GM21619 (cell line): ENCODE measurements at regions not wholly inside any gene's neighbourhood (a gene's known extent, or its start where the extent isn't known, plus 50 kb on each side); places are given as distances from the start of the nearest gene placed in this dataset.

ENCODE experiments used
- ATAC-seq: cut with Tn5 transposase; IDR thresholded peaks from one replicate; pipeline ENCODE4 v1.9.1; 2021; ENCODE audit not compliant: unreplicated experiment

DNA sequence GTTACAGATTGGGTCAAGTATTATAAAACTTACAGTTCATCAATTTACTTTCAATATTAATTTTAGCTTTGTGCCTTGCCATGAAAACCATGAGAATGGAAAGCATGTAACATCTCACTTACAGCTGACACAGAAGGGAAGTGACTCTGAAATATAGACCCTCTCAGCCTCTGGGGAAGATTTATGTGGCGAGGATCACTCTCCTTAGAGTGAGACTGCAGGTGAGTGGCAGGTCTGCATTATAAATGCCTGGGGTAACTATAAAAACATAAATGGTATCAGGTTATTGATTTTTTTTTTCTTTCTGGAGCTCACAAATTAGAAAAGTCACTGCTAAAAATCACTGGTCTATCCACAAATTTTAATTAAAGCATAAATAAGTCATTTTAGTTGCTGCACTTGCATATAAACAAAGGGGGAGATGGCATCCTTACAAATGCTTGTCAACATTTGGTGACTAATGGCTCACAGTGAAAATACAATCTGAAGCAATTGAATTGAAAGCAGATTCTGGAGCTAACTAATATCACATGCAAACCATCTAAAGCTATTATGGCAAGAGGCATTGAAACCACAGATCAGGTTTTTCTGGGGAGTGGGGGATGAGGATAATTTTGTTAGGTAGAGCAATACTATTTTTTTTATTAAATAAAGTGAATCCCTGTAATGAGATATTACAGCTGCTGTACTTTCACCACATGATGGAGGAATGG, 200.9 kb downstream of the TM2D1 start:
- no peak for ATAC-seq

DNA sequence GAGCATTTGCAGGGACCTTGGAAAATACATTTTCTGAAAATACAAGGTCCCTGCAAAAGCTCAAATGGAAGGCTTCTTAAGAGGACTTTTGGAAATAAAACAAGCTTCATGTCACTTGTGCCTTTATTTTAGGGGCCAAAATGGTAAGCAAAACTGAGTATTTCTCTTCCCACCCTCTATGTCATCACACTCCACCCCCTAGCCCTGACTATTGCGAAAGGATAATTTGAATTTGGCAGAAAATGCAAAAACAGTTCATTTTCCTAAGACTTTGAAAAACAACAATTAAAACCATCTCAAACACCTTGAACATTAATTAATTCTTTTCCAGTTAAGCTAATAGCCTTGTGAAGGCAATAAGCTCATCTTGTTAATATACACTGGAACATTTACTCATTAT, 201.7 kb downstream of the TM2D1 start:
- no peak for ATAC-seq

- no peak for ATAC-seq
Observed at GRCh38 chr1:61520401-61520800, 204.5 kb downstream of the TM2D1 start.

DNA sequence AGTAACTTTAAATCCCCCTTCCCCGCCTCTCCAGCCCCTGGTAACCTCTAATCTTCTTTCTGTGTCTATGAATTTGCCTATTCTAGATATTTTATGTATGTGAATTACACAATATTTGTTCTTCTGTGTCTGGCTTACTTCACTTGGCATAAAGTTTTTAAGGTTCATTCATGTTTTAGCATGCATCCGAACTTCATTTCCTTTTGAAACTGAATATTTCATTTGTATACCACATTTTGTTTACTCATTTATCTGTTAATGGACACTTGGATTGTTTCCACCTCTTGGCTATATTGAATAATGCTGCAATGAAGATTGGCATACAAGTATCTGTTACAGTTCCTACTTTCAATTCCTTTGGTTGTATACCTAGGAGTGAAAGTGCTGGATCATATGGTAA, 205.3 kb downstream of the TM2D1 start:
- ATAC-seq, result no peak

GRCh38 chr1:61518670-61519400, 206.1 kb downstream of the TM2D1 start:
- peak; percentile 70 for ATAC-seq

DNA sequence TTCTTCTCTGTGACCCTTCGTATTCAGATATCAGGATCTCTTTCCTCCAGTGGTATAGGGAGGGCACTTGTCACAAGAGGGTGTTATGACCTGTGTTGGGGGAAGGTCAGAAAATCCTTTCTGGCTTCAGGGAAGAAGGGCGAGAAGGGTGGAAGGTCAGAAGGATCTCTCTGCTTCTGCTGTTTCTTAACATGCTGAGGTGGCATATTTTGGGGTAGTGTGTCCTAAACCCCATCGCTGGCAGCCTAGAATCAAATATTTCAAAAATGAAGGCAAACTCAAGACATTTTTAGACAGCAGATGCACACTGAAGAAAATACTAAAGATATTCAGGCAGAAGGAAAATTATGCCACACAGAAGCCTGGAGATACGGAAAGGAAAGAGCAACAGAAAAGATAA, 207.6 kb downstream of the TM2D1 start:
- ATAC-seq, result no peak

GRCh38 chr1:61515096-61515495, 209.8 kb downstream of the TM2D1 start:
- ATAC-seq, result no peak
